Upper lobe of right lung (tissue), 1 donor: ENCODE measurements at regions not wholly inside any gene's neighbourhood (a gene's known extent, or its start where the extent isn't known, plus 50 kb on each side); places are given as distances from the start of the nearest gene placed in this dataset.
"Not testable (repeated sequence)": the region's sequence is repeated elsewhere in the genome, so short reads cannot be mapped to it uniquely, and the experiment has no call there.

Experiments
- ATAC-seq: fragments of 200-7000 bp; cut with Tn5 transposase; one replicate; pipeline ENCODE4 v1.9.1; 2020; ENCODE audit warnings: mild to moderate bottlenecking, moderate library complexity
- DNase-seq: peaks from one replicate; pipeline ENCODE4 v3.0.0-alpha.2; 2020
- H3K27ac ChIP-seq: fragments of 200-600 bp; one replicate; pipeline ENCODE4 v1.8.0; 2022
- H3K27me3 ChIP-seq: fragments of 200-600 bp; one replicate; pipeline ENCODE4 v1.8.0; 2022; ENCODE audit warnings: mild to moderate bottlenecking
- H3K36me3 ChIP-seq: fragments of 200-600 bp; one replicate; pipeline ENCODE4 v1.8.0; 2022
- H3K4me1 ChIP-seq: fragments of 200-600 bp; one replicate; pipeline ENCODE4 v1.8.0; 2022
- H3K4me3 ChIP-seq: fragments of 200-600 bp; one replicate; pipeline ENCODE4 v1.8.0; 2022; ENCODE audit warnings: mild to moderate bottlenecking
- H3K9me3 ChIP-seq: fragments of 200-600 bp; one replicate; pipeline ENCODE4 v1.8.0; 2022
- CTCF ChIP-seq: fragments of 200-600 bp; IDR thresholded peaks from one replicate; pipeline ENCODE4 v1.8.0; 2022; ENCODE audit warnings: antibody characterized with exemption
- intact Hi-C: fragments of 100-400 bp; cut with DNase I; formaldehyde crosslinking; loops from one replicate; pipeline ENCODE4 v1.11.0; 2022
- donor health status: DM: no; HTN: yes; CAD: no; lungs with severe emphysema.

DNA sequence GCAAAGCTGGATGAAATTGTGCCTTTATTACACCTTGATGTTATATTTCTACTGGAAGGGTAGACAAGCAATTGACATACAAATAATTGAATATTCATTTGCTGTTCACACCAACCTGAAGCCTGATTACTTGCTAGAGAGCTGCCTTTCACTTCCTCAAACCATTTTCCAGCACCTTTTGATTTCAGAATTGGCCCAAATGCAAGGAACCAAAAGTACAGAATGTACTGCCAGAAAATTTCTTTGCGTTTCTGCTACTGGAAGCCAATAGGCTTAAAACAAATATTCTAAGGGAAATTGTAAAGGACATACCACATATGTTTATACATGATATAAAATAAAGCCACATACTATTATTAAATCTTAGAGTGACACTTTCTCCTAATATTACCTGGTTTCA, 94.5 kb downstream of the RFPL4B start:
- no peak for ATAC-seq
- no peak for TF ChIP-seq CTCF
- Histone ChIP-seq H3K36me3 (no peaks in the 10 kb centered on the region), H3K4me3 (no peak overlapping the region), H3K27ac (no peak overlapping the region), H3K4me1 (no peaks in the 10 kb centered on the region), H3K9me3 (no peaks in the 10 kb centered on the region), H3K27me3 (no peaks in the 10 kb centered on the region)
- intact Hi-C loops: no loop called here
- DNase-seq: no peak

- no peak for DNase-seq
- ATAC-seq: no peak
- intact Hi-C loops: no loop called here
Observed at GRCh38 chr6:112443179-112444065, 96.3 kb downstream of the RFPL4B start.

DNA sequence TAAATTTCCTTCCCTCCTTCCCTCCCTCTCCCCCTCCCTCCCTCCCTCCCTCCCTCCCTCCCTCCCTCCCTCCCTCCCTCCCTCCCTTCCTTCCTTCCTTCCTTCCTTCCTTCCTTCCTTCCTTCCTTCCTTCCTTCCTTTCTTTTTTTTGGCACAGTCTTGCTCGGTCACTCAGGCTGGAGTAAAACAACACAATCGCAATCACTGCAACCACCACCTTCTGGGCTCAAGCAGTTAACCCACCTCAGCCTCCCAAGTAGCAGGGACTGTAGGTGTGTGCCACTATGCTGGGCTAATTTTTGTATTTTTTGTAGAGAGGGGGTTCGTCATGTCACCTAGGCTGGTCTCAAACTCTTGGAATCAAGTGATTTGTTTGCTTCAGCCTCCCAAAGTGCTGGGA, 101.7 kb downstream of the RFPL4B start:
- ATAC-seq, DNase-seq, H3K27me3 ChIP-seq, H3K4me3 ChIP-seq, intact Hi-C loops, H3K4me1 ChIP-seq, H3K36me3 ChIP-seq, H3K27ac ChIP-seq, H3K9me3 ChIP-seq: not testable (repeated sequence)

More at GRCh38 chr6:112443179-112444065, 96.3 kb downstream of the RFPL4B start:
- Histone ChIP-seq H3K4me3 (no peak overlapping the region), H3K27me3 (no peaks in the 10 kb centered on the region), H3K27ac (no peak overlapping the region), H3K9me3 (no peaks in the 10 kb centered on the region), H3K4me1 (no peaks in the 10 kb centered on the region), H3K36me3 (no peaks in the 10 kb centered on the region)
- TF ChIP-seq CTCF: no peak

- ATAC-seq: no peak
- no peak for TF ChIP-seq CTCF
- no peaks in the 10 kb centered on the region for H3K27me3 ChIP-seq
Observed at GRCh38 chr6:112450663-112451062, 103.5 kb downstream of the RFPL4B start.

GRCh38 chr6:112457886-112458285, 110.8 kb downstream of the RFPL4B start:
- H3K9me3 ChIP-seq: no peaks in the 10 kb centered on the region
- H3K27me3 ChIP-seq: no peaks in the 10 kb centered on the region
- intact Hi-C loops: no loop called here
- no peaks in the 10 kb centered on the region for H3K4me1 ChIP-seq
- H3K36me3 ChIP-seq: no peaks in the 10 kb centered on the region
- TF ChIP-seq CTCF: no peak
- no peak overlapping the region for H3K27ac ChIP-seq
- no peak overlapping the region for H3K4me3 ChIP-seq
- no peak for DNase-seq
- ATAC-seq: no peak

More at GRCh38 chr6:112450663-112451062, 103.5 kb downstream of the RFPL4B start:
- Histone ChIP-seq H3K4me1 (no peaks in the 10 kb centered on the region), H3K9me3 (no peaks in the 10 kb centered on the region), H3K4me3 (no peak overlapping the region), H3K36me3 (no peaks in the 10 kb centered on the region), H3K27ac (no peak overlapping the region)
- DNase-seq: no peak
- intact Hi-C loops: no loop called here

DNA sequence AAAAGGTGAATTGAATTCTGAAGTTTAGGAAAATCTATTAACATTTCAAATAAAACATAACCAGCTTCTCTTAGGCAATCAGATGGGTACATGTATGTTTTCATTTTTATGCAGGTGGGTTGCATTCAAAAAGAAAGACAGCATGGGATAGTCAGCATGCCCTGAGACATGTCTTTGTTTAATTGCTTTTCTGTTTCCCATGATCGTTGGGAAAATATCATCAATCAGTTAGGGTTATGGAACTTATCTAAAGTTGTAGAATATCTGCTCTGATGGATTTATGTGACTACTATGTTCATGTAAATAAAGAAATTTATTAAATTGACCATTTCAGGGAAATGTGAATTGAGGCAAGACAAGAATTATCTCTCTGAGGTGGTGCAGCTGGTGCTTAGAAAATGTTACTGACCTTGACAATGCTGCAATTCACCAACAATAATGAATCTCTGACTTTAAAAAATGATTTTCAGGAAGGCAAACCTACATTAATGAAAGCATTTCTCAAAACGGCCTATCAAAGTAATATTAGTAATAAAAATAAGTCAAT, 112.7 kb downstream of the RFPL4B start:
- ATAC-seq (no peak), DNase-seq (no peak)
- no peak for TF ChIP-seq CTCF
- no peaks in the 10 kb centered on the region for H3K4me1 ChIP-seq
- H3K4me3 ChIP-seq: no peak overlapping the region
- H3K36me3 ChIP-seq: no peaks in the 10 kb centered on the region
- H3K27ac ChIP-seq: no peak overlapping the region
- no peaks in the 10 kb centered on the region for H3K9me3 ChIP-seq
- no peaks in the 10 kb centered on the region for H3K27me3 ChIP-seq
- intact Hi-C loops: no loop called here
